GM18907 (cell line): ENCODE measurements at regions not wholly inside any gene's neighbourhood (a gene's known extent, or its start where the extent isn't known, plus 50 kb on each side); places are given as distances from the start of the nearest gene placed in this dataset.

Experiments used
- ATAC-seq: cut with Tn5 transposase; IDR thresholded peaks from one replicate; pipeline ENCODE4 v1.9.1; 2021; ENCODE audit warnings: mild to moderate bottlenecking, moderate library complexity; ENCODE audit not compliant: unreplicated experiment

GRCh38 chr5:174326372-174326771 lies 280.9 kb downstream of the NSG2 start:
- ATAC-seq: no peak

- no peak for ATAC-seq
Observed at GRCh38 chr5:174327317-174327864, 281.9 kb downstream of the NSG2 start.

GRCh38 chr5:174327896-174328295 lies 282.4 kb downstream of the NSG2 start:
- ATAC-seq: no peak

GRCh38 chr5:174328631-174329299 lies 283.3 kb downstream of the NSG2 start:
- no peak for ATAC-seq

- ATAC-seq: no peak
Observed at GRCh38 chr5:174329738-174330137, 284.2 kb downstream of the NSG2 start.

GRCh38 chr5:174335682-174336364 lies 290.3 kb downstream of the NSG2 start:
- ATAC-seq: no peak

- ATAC-seq: no peak
Observed at GRCh38 chr5:174336479-174336878, 291.0 kb downstream of the NSG2 start.

- ATAC-seq: no peak
Observed at GRCh38 chr5:174337276-174338184, 292.0 kb downstream of the NSG2 start.

- ATAC-seq: no peak
Observed at GRCh38 chr5:174338185-174339010, 292.9 kb downstream of the NSG2 start.

GRCh38 chr5:174339130-174339529 lies 293.6 kb downstream of the NSG2 start:
- ATAC-seq: no peak

GRCh38 chr5:174340226-174340625 lies 294.7 kb downstream of the NSG2 start:
- ATAC-seq: no peak

- no peak for ATAC-seq
Observed at GRCh38 chr5:174342696-174343095, 297.2 kb downstream of the NSG2 start.

GRCh38 chr5:174343826-174344225 lies 298.3 kb downstream of the NSG2 start:
- no peak for ATAC-seq

GRCh38 chr5:174344335-174344734 lies 298.8 kb downstream of the NSG2 start:
- no peak for ATAC-seq

GRCh38 chr5:174347183-174347582 lies 301.7 kb downstream of the NSG2 start:
- ATAC-seq: no peak

- no peak for ATAC-seq
Observed at GRCh38 chr5:174348311-174348981, 302.9 kb downstream of the NSG2 start.

GRCh38 chr5:174352681-174353080 lies 307.2 kb downstream of the NSG2 start:
- ATAC-seq: no peak

- ATAC-seq: no peak
Observed at GRCh38 chr5:174354571-174354970, 309.1 kb downstream of the NSG2 start.

GRCh38 chr5:174355208-174355612 lies 309.7 kb downstream of the NSG2 start:
- ATAC-seq: no peak

GRCh38 chr5:174355995-174356394 lies 310.5 kb downstream of the NSG2 start:
- ATAC-seq: no peak
